LNCAP (cell line): ENCODE measurements at regions not wholly inside any gene's neighbourhood (a gene's known extent, or its start where the extent isn't known, plus 50 kb on each side); places are given as distances from the start of the nearest gene placed in this dataset.

Experiments used
- CTCF ChIP-seq: fragments of 450-650 bp; IDR thresholded peaks from 2 replicates; pipeline ENCODE4 v1.5.1; 2017; ENCODE audit warnings: mild to moderate bottlenecking

DNA sequence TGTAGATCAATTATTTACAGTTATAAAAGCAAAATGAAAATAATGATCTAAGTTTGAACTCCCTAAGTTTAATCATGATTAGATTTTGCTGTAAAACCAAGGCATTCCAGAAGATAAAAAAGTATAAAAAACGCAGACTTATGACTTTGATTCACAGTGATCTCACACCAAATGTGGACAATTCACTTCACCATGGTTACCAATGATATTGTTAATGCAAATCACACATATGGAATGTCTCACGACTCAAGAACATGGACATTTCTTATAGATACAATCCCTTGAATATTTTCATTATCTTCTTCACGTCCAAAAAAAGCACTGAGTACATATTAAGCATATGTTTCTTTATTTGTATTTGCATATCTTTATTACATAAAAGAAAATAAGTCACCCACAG is 1054.2 kb downstream of the NAALADL2 start:
- no peak for TF ChIP-seq CTCF

DNA sequence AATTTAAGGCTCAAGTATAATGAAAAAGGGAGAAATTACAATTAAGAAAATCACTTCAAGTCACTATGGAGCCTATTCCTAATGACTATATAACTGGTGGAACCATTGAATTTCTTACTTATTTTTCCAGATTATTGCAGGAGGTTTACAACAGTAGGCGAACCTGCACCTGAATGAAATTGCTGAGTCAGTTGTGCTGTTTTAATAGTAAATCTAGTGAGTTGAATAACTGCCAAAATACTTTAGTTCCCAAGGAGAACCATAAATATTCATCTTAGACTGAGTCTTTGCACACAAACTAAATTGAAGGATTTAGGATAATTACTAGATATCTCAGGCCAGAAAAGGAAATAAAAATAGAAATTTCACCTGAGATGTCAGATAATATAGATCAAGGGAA is 1052.8 kb downstream of the NAALADL2 start:
- no peak for TF ChIP-seq CTCF

GRCh38 chr3:175902226-175902625 is 1043.1 kb downstream of the NAALADL2 start:
- no peak for TF ChIP-seq CTCF

- no peak for TF ChIP-seq CTCF
Observed at GRCh38 chr3:175898194-175898593, 1039.1 kb downstream of the NAALADL2 start.

DNA sequence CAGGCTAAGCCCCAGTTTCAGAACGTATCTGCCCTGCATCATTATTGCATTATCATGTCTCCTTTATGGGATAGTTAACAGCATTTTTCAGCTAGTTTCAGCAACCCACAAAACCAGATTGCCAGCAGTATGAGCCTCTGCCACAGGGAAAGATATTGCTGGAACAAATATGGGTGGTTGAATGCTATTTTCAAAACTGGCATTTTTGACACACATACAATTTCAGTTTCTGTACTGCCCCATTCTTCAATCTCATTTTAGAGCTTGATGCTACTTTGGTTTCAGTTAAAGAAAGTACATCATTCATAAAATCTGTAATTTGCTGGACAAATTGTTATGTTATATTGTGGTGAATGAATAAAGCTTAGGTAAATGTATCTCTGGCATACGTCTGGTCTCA is 1037.5 kb downstream of the NAALADL2 start:
- no peak for TF ChIP-seq CTCF

- no peak for TF ChIP-seq CTCF
Observed at GRCh38 chr3:175895731-175896130, 1036.6 kb downstream of the NAALADL2 start.

DNA sequence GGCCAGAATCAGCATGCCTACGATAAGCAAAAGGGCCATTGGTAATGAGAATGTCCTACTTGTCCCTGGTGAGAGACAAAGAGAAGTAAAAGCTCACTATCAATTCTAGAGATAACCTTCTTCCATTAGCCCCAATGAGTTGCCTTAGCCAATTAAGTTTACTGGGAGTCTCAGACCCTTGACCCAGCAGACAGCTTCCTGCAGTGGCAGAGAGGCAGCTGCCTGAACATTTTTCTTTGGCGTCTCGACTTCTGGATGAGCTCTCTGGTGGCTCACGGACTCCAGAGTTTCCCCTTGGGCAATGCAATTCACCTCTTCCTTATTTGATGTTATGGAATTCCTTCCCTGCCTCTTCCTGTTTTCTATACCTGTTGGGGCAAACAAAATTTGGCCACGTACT is 1034.4 kb downstream of the NAALADL2 start:
- TF ChIP-seq CTCF, result no peak

- no peak for TF ChIP-seq CTCF
Observed at GRCh38 chr3:175890066-175890465, 1030.9 kb downstream of the NAALADL2 start.
